ENCODE measurements at regions not wholly inside any gene's neighbourhood (a gene's known extent, or its start where the extent isn't known, plus 50 kb on each side); places are given as distances from the start of the nearest gene placed in this dataset.

DNA sequence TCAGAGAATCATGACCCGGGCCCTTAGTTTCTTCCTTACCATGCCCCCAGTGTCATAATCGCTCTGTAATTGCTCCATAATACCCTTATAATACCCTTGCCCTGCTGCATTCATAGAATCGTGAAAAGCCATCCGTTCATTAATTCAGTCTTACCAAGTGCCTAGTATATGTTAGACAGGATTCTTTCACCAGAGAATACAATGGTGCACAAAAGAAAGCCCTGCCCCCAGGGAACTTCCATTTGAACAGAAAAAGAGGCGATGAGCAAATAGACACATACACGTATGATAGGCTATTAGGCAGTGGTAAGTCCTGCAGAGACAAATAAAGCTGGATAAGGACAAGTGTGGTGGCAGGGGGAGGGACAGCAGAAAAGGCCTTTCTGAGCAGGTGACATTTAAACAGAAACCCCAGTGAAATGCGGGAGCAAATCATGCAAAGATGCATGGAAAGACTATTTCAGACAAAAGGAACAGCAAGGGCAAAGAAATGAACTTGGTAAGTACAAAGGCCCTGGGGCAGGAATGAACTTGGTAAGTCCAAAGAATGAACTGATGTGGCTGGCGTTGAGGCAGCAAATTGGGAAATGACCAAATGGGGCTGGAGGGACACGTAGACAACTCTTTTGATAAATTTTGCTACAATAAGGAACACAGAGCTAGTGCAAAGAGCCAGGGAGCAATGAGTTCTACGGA lies 74.6 kb upstream of the CREB3L1 start:
- Histone ChIP-seq H3K4me2 (ENCODE audit: low read depth, low read length) (no peak overlapping the region), H2AFZ (ENCODE audit: low read length) (no peak overlapping the region), H3K79me2 (ENCODE audit: low read length) (no peaks in the 10 kb centered on the region), H3K36me3 (replicated peaks; ENCODE audit: insufficient read depth, low read length) (no peaks in the 10 kb centered on the region), H4K20me1 (ENCODE audit: insufficient read depth, low read length) (no peaks in the 10 kb centered on the region), H3K4me1 (ENCODE audit: low read length) (no peaks in the 10 kb centered on the region), H3K9me2 (replicated peaks; ENCODE audit: insufficient read depth, low read length) (no peaks in the 10 kb centered on the region), H3F3A (ENCODE audit: insufficient read depth, low read length) (no peaks in the 10 kb centered on the region), H3K9ac (ENCODE audit: low read length) (no peak overlapping the region), H3K27me3 (replicated peaks; ENCODE audit: insufficient read depth, low read length) (no peaks in the 10 kb centered on the region), H3K9me3 (replicated peaks; ENCODE audit: insufficient read depth, low read length) (no peaks in the 10 kb centered on the region), H3K27ac (ENCODE audit: low read length) (no peak overlapping the region), H3K4me3 (ENCODE audit: low read length) (no peak overlapping the region)
- DNase-seq: no peak
- TF ChIP-seq EZH2phosphoT487 (IDR thresholded peaks at IDR 0.05; ENCODE audit: low read length): no peak
- no peak for TF ChIP-seq CTCF (IDR thresholded peaks at IDR 0.05; ENCODE audit: low read length)
- no peak for TF ChIP-seq EZH2 (optimal IDR thresholded peaks at IDR 0.05; ENCODE audit: low read depth, low read length)

DNA sequence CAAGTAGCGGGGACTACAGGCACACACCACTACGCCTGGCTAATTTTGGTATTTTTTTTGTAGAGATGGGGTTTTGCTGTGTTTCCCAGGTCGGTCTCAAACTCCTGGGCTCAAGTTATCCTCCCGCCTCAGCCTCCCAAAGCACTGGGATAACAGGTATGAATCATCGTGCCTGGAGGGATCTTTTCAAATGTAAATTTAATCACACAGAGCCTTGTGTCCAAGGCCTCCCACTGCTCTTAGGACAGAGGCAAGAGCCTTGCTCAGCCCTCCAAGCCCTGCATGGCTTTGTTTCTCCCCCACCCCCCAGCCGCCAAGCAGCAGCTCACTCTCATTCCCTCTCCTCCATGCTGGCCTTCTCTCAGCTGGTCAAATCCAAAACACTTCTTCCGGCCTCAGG lies 75.3 kb upstream of the CREB3L1 start:
- Histone ChIP-seq H3K9ac (ENCODE audit: low read length) (no peak overlapping the region), H3K27me3 (replicated peaks; ENCODE audit: insufficient read depth, low read length) (no peaks in the 10 kb centered on the region), H3K9me3 (replicated peaks; ENCODE audit: insufficient read depth, low read length) (no peaks in the 10 kb centered on the region), H2AFZ (ENCODE audit: low read length) (no peak overlapping the region), H3F3A (ENCODE audit: insufficient read depth, low read length) (no peaks in the 10 kb centered on the region), H4K20me1 (ENCODE audit: insufficient read depth, low read length) (no peaks in the 10 kb centered on the region), H3K79me2 (ENCODE audit: low read length) (no peaks in the 10 kb centered on the region), H3K4me2 (ENCODE audit: low read depth, low read length) (no peak overlapping the region), H3K36me3 (replicated peaks; ENCODE audit: insufficient read depth, low read length) (no peaks in the 10 kb centered on the region), H3K4me1 (ENCODE audit: low read length) (no peaks in the 10 kb centered on the region), H3K4me3 (ENCODE audit: low read length) (no peak overlapping the region), H3K9me2 (replicated peaks; ENCODE audit: insufficient read depth, low read length) (no peaks in the 10 kb centered on the region), H3K27ac (ENCODE audit: low read length) (no peak overlapping the region)
- TF ChIP-seq EZH2phosphoT487 (IDR thresholded peaks at IDR 0.05; ENCODE audit: low read length): no peak
- no peak for DNase-seq

DNA sequence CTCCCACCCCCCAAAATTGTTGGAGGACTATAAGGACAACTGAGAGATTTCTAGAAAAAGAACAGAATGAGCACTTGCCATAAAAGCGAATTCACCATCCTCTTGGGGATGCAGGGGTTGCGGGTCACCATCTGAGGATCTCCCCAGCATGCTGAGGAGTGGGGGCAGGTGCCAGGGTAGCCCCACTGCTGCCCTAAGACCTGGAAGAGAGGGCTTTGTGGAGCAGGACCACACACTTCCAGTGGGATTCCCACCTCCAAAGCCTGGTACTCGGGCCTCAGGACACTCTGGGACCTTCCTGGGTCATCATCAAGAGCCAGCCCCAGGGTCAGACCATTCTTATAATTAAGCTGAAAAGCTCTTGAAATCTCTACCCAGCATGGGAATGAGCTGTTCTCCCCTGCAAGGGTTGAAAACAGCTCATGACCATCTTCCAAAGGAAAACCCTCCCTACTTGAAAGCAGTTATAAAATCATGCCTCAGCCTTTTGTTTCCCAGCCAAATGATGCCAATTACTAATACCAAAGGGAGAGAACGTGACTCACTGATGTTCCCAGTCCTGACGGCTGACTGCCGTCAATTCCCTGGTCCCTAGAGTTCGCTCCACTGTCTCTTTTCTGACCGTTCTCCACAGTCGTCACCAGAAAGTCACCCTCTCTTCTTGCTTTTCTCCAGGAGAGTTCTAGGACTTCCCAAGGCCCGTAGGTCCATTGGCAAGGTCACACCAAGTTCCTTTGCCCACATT lies 76.8 kb upstream of the CREB3L1 start:
- no peaks in the 10 kb centered on the region for H3K4me1 ChIP-seq (ENCODE audit: low read length)
- no peak overlapping the region for H3K4me3 ChIP-seq (ENCODE audit: low read length)
- H3K27ac ChIP-seq (ENCODE audit: low read length): no peak overlapping the region
- H3K9ac ChIP-seq (ENCODE audit: low read length): no peak overlapping the region
- no peak overlapping the region for H2AFZ ChIP-seq (ENCODE audit: low read length)
- no peak for DNase-seq
- H3K36me3 ChIP-seq (replicated peaks; ENCODE audit: insufficient read depth, low read length): no peaks in the 10 kb centered on the region
- H3K9me2 ChIP-seq (replicated peaks; ENCODE audit: insufficient read depth, low read length): no peaks in the 10 kb centered on the region
- H3K27me3 ChIP-seq (replicated peaks; ENCODE audit: insufficient read depth, low read length): no peaks in the 10 kb centered on the region
- no peak overlapping the region for H3K4me2 ChIP-seq (ENCODE audit: low read depth, low read length)
- H3F3A ChIP-seq (ENCODE audit: insufficient read depth, low read length): no peaks in the 10 kb centered on the region
- no peaks in the 10 kb centered on the region for H4K20me1 ChIP-seq (ENCODE audit: insufficient read depth, low read length)
- H3K9me3 ChIP-seq (replicated peaks; ENCODE audit: insufficient read depth, low read length): no peaks in the 10 kb centered on the region
- TF ChIP-seq EZH2phosphoT487 (IDR thresholded peaks at IDR 0.05; ENCODE audit: low read length): no peak
- TF ChIP-seq EZH2 (optimal IDR thresholded peaks at IDR 0.05; ENCODE audit: low read depth, low read length): no peak
- TF ChIP-seq CTCF (IDR thresholded peaks at IDR 0.05; ENCODE audit: low read length): no peak
- H3K79me2 ChIP-seq (ENCODE audit: low read length): no peaks in the 10 kb centered on the region
